Bone marrow (tissue), 2 donors: ENCODE measurements at regions not wholly inside any gene's neighbourhood (a gene's known extent, or its start where the extent isn't known, plus 50 kb on each side); places are given as distances from the start of the nearest gene placed in this dataset.

ENCODE experiments used
- DNase-seq, 2 donors: peaks; one replicate each; lab custom pipeline; 2025; lab: John Stamatoyannopoulos, UW

- DNase-seq, result no peak
Measured at GRCh38 chr9:104448036-104448435, 56.0 kb upstream of the OR13F1 start.
